Caco-2 (cell line): ENCODE measurements at regions not wholly inside any gene's neighbourhood (a gene's known extent, or its start where the extent isn't known, plus 50 kb on each side); places are given as distances from the start of the nearest gene placed in this dataset.
"Not testable (repeated sequence)": the region's sequence is repeated elsewhere in the genome, so short reads cannot be mapped to it uniquely, and the experiment has no call there.

Source experiments
- BruUV-seq: library from RNA; stranded (reverse); fragments of 400-500 nt; replicated peaks from 2 replicates; lab custom pipeline; 2021; lab: Mats Ljungman, UMichigan
- CTCF ChIA-PET: fragments of 300-600 bp; sonication (Branson Sonifier 250); formaldehyde crosslinking; loops from one replicate; lab custom pipeline; 2022; ENCODE audit warnings: antibody characterized with exemption; lab: Charles Lee
- POLR2A ChIA-PET: fragments of 300-600 bp; sonication (Branson Sonifier 250); formaldehyde crosslinking; loops from one replicate; lab custom pipeline; 2022; ENCODE audit warnings: antibody characterized with exemption; lab: Charles Lee
- DNase-seq, 2 experiments: peaks; one replicate each; pipeline versions ENCODE4 v3.0.0 to v3.0.0-alpha.2; 2020 to 2022
- H3K27me3 ChIP-seq: replicated peaks from 2 replicates; pipeline ENCODE4 v1.6.0; 2011; ENCODE audit warnings: low read length; ENCODE audit not compliant: control insufficient read depth, insufficient read depth
- H3K36me3 ChIP-seq: 2 replicates; pipeline ENCODE4 v1.5.1; 2011; ENCODE audit warnings: low read length; ENCODE audit not compliant: control insufficient read depth, insufficient read depth
- H3K4me1 ChIP-seq: fragments of 250-450 bp; sonication (Bioruptor Pico); 2 replicates; pipeline ENCODE4 v1.5.1; 2020; ENCODE audit warnings: mild to moderate bottlenecking
- H3K4me3 ChIP-seq: 2 replicates; pipeline ENCODE4 v1.5.1; 2011; ENCODE audit warnings: low read depth, mild to moderate bottlenecking, control low read depth, low read length
- H3K9me3 ChIP-seq: fragments of 250-450 bp; sonication (Bioruptor Pico); 2 replicates; pipeline ENCODE4 v1.5.1; 2020; ENCODE audit warnings: mild to moderate bottlenecking, moderate library complexity
- H3K27ac Mint-ChIP-seq: one replicate; pipeline ENCODE4 v1.8.0; 2022; ENCODE audit warnings: mixed read lengths; ENCODE audit not compliant: unreplicated experiment
- H3K27me3 Mint-ChIP-seq: one replicate; pipeline ENCODE4 v1.8.0; 2022; ENCODE audit warnings: mixed read lengths; ENCODE audit not compliant: insufficient read depth, unreplicated experiment
- H3K36me3 Mint-ChIP-seq: one replicate; pipeline ENCODE4 v1.8.0; 2022; ENCODE audit warnings: mild to moderate bottlenecking, mixed read lengths; ENCODE audit not compliant: insufficient read depth, unreplicated experiment
- H3K4me1 Mint-ChIP-seq: one replicate; pipeline ENCODE4 v1.8.0; 2022; ENCODE audit warnings: low read depth, mixed read lengths; ENCODE audit not compliant: unreplicated experiment
- H3K4me3 Mint-ChIP-seq: one replicate; pipeline ENCODE4 v1.8.0; 2022; ENCODE audit warnings: mild to moderate bottlenecking, moderate library complexity, mixed read lengths; ENCODE audit not compliant: unreplicated experiment
- H3K9me3 Mint-ChIP-seq: one replicate; pipeline ENCODE4 v1.8.0; 2022; ENCODE audit warnings: mixed read lengths; ENCODE audit not compliant: unreplicated experiment
- CTCF ChIP-seq, 2 experiments: fragments of 200-600 bp in 1 of 2; IDR thresholded peaks; 1 replicate in 1 of 2; 2 replicates in 1 of 2; pipeline versions ENCODE4 v1.5.1 to v1.8.0; 2011 to 2022; ENCODE audit warnings: antibody characterized with exemption in 1 of 2, control low read depth in 1 of 2, inconsistent platforms in 1 of 2, low read depth in 1 of 2, low read length in 1 of 2, mild to moderate bottlenecking in 1 of 2, moderate library complexity in 1 of 2; ENCODE audit not compliant: insufficient read depth in 1 of 2, severe bottlenecking in 1 of 2, unreplicated experiment in 1 of 2
- intact Hi-C: fragments of 100-400 bp; cut with micrococcal nuclease; formaldehyde crosslinking; loops from one replicate; pipeline ENCODE4 v1.10.0; 2022; ENCODE audit not compliant: unreplicated experiment

DNA sequence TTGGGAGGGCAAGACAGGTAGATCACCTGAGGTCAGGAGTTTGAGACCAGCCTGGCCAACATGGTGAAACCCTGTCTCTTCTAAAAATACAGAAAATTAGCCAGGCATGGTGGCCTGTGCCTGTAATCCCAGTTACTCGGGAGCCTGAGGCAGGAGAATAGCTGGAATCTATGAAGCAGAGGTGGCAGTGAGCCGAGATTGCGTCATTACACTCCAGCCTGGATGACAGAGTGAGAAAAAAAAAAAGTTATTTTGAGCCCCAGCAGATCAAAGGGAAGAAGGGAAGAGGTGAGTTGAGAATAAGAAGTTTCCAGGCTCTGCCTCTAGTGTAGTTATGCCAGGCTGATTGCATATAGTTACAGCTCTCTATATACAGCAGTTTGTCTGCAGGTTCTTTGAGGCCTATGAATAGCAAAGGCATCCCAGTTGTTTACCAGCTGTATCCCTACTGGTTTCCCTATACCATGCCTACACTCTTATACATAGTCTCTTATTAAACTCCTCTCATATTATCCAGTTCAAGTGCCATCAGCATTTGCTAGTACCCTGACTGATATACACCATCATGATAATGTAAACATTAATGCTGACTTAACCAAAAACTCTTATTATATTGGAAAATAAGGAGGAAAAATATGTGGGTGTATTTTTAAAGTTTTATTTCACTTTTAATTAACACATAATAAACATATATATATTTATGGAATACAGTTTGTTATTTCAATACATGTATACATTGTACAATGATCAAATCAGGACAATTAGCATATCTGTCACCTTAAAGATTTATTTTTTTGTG lies 823.6 kb upstream of the ADGRB3 start:
- Histone ChIP-seq H3K36me3 (no peaks in the 10 kb centered on the region), H3K27me3 (no peaks in the 10 kb centered on the region), H3K4me3 (no peak overlapping the region), H3K4me1 (no peaks in the 10 kb centered on the region), H3K9me3 (peaks cover 13% of the 10 kb centered on the region; the same call in 1 of the 2 replicates)
- Mint-ChIP-seq H3K27ac (no peak overlapping the region), H3K27me3 (no peaks in the 10 kb centered on the region), H3K36me3 (no peaks in the 10 kb centered on the region), H3K9me3 (peaks cover 35% of the 10 kb centered on the region), H3K4me1 (no peaks in the 10 kb centered on the region), H3K4me3 (no peak overlapping the region)
- no peak for TF ChIP-seq CTCF (IDR thresholded peaks at IDR 0.05; ENCODE audit: insufficient read depth in 1 of 2, low read depth in 1 of 2, low read length in 1 of 2, severe bottlenecking in 1 of 2, unreplicated experiment in 1 of 2)
- CTCF ChIA-PET = no interaction called here
- POLR2A ChIA-PET = no interaction called here
- BruUV-seq = no TSS peak
- intact Hi-C loops = no loop called here
- DNase-seq = no peak

DNA sequence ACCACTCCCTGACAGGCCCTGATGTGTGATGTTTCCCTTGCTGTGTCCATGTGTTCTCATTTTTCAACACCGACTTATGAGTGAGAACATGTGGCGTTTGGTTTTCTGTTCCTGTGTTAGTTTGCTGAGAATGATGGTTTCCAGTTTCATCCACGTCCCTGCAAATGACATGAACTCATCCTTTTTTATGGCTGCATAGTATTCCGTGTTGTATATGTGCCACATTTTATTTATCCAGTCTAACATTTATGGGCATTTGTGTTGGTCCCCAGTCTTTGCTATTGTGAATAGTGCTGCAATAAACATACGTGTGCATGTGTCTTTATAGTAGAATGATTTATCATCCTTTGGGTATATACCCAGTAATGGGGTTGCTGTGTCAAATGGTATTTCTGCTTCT lies 830.3 kb upstream of the ADGRB3 start:
- H3K4me1 Mint-ChIP-seq, POLR2A ChIA-PET, BruUV-seq, CTCF ChIA-PET, H3K4me3 ChIP-seq, H3K36me3 Mint-ChIP-seq, H3K27me3 Mint-ChIP-seq, H3K4me3 Mint-ChIP-seq, H3K9me3 ChIP-seq, H3K27ac Mint-ChIP-seq, H3K4me1 ChIP-seq, DNase-seq, intact Hi-C loops, H3K36me3 ChIP-seq, H3K27me3 ChIP-seq: not testable (repeated sequence)
- peaks cover 22% of the 10 kb centered on the region for H3K9me3 Mint-ChIP-seq

- no peak overlapping the region for H3K4me3 ChIP-seq
- no peaks in the 10 kb centered on the region for H3K4me1 Mint-ChIP-seq
These were observed 832.3 kb upstream of the ADGRB3 start for GRCh38 chr6:67802771-67803170.

More at GRCh38 chr6:67802771-67803170, 832.3 kb upstream of the ADGRB3 start:
- no peak for DNase-seq
- no peak for TF ChIP-seq CTCF (IDR thresholded peaks at IDR 0.05; ENCODE audit: insufficient read depth in 1 of 2, low read depth in 1 of 2, low read length in 1 of 2, severe bottlenecking in 1 of 2, unreplicated experiment in 1 of 2)
- no peaks in the 10 kb centered on the region for H3K36me3 Mint-ChIP-seq
- intact Hi-C loops = no loop called here
- Histone ChIP-seq H3K27me3 (no peaks in the 10 kb centered on the region), H3K36me3 (no peaks in the 10 kb centered on the region), H3K4me1 (no peaks in the 10 kb centered on the region), H3K9me3 (0 out of 2 replicates have a peak, but pooled peaks cover 4% of the 10 kb centered on the region)
- ChIA-PET POLR2A (no interaction called here), CTCF (no interaction called here)
- H3K4me3 Mint-ChIP-seq = no peak overlapping the region
- no TSS peak for BruUV-seq
- peaks cover 22% of the 10 kb centered on the region for H3K9me3 Mint-ChIP-seq
- no peak overlapping the region for H3K27ac Mint-ChIP-seq
- no peaks in the 10 kb centered on the region for H3K27me3 Mint-ChIP-seq
